D341Med (cell line): ENCODE measurements at regions not wholly inside any gene's neighbourhood (a gene's known extent, or its start where the extent isn't known, plus 50 kb on each side); places are given as distances from the start of the nearest gene placed in this dataset.

Source experiments
- DNase-seq: peaks from one replicate; pipeline ENCODE4 v3.0.0; 2012; ENCODE audit warnings: low spot score

DNA sequence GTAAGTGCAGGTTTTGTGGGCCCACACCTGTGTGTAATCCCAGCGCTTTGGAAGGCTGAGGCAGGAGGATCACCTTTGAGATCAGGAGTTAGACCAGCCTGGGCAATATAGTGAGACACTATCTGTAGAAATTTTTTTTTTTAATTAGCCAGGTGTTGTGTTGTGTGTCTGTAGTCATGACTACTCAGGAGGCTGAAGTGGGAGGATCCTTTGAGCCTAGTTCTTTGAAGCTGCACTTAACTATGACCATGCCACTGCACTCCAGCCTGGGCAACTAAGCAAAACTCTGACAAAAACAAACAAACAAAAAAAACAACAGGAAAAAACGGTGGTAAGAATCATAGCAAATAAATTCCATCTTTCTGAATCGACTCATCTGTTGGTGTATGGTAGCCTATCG is 268.6 kb upstream of the PDGFD start:
- DNase-seq = no peak

DNA sequence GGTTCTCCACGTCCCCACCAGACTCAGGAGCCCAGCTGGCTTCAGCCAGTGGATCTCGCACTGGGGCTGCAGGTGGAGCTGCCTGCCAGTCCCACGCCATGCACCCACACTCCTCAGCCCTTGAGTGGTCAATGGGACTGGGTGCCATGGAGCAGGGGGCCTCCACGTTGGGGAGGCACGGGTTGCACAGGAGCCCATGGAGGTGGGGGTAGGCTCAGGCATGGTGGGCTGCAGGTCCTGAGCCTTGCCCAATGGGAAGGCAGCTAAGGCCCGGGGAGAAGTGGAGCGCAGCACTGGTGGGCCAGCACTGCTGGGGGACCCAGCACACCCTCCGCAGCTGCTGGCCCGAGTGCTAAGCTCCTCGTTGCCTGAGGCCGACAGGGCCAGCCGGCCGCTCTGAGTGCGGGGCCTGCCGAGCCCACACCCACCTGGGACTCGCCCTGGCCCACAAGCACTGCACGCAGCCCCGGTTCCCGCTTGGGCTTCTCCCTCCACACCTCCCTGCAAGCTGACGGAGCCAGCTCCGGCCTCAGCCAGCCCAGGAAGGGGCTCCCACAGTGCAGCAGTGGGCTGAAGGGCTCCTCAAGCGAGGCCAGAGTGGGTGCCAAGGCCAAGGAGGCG is 258.5 kb upstream of the PDGFD start:
- no peak for DNase-seq

DNA sequence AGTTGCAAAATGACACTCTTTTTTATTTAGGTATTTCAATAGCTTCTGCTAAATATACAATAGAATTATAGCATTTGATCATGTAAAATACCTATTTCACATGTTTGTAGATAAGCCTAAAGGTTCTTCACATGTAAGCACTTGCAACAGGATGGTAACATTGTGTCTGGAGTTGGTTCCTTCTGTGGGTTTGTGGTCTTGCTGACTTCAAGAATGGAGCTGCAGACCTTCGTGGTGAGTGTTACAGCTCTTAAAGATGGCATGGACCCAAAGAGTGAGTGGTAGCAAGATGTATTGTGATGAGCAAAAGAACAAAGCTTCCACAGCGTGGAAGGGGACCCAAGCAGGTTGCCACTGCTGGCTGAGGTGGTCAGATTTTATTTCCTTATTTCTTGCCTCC is 246.4 kb upstream of the PDGFD start:
- DNase-seq = no peak

DNA sequence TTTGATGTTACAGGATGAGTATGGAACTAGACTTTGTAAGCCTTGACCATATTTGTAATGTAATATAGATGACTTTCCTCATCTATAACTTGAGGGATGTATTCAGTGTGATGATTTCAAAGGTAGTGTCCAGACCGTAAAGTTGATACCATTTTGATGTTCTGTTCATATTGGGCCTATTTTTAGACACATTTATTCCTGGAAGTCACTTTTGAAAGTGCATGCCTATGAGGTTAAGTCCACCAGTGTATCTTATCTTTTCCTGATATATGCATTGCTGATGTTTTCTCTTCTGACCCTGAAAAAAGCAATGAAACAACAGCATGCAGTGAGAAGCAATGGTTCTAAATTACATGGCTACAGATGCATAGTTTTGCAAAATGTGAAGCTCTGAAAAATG is 244.7 kb upstream of the PDGFD start:
- DNase-seq = no peak

DNA sequence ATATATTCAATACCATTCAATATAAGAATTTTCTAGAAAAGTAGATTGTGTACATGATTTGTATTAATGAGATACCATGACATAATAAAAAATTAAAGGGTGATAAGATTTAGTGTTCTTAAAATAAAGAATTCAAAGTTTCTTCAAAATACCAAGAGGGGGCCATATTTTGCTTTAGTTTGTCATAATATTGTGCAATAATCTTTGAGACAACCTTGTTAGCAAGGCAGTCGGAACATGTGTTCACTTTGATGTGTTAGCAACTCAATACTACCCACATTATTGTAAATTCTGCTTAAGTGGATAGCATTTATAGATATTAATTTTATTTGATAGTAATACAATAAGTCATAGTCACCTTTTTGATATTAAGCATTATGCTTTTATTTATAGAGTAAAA is 241.3 kb upstream of the PDGFD start:
- no peak for DNase-seq

DNA sequence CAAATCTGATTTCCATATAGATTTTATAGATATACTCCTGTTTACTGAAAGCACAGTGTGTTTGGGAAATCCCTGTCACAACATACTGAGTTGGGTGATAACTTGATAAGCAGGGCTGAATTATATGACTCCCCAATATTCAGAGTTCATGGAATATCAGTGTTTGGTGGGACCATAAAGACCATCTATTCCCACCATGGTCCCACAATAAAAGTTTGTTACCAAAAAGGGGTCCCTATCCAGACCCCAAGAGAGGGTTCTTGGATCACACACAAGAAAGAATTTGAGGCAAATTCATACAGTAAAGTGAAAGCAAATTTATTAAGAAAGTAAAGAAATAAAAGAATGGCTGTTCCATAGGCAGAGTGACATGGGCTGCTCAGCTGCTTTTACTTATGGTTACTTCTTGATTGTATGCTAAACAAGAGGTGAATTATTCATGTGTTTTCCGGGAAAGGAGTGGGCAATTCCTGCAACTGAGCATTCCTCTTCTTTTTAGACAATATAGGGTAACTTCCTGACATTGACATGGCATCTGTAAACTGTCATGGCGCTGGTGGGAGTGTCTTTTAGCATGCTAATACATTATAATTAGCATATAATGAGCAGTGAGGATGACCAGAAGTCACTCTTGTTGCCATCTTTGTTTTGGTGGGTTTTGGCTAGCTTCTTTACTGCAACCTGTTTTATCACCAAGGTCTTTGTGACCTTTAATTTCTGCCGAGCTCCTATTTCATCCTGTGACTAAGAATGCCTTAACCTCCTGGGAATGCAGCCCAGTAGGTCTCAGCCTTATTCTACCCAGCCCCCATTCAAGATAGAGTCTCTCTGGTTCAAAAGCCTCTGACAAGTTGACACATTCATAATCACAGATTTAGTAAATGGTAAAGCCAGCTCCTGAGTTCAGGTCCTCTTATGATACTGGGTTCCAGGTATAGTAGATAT is 240.6 kb upstream of the PDGFD start:
- no peak for DNase-seq

DNA sequence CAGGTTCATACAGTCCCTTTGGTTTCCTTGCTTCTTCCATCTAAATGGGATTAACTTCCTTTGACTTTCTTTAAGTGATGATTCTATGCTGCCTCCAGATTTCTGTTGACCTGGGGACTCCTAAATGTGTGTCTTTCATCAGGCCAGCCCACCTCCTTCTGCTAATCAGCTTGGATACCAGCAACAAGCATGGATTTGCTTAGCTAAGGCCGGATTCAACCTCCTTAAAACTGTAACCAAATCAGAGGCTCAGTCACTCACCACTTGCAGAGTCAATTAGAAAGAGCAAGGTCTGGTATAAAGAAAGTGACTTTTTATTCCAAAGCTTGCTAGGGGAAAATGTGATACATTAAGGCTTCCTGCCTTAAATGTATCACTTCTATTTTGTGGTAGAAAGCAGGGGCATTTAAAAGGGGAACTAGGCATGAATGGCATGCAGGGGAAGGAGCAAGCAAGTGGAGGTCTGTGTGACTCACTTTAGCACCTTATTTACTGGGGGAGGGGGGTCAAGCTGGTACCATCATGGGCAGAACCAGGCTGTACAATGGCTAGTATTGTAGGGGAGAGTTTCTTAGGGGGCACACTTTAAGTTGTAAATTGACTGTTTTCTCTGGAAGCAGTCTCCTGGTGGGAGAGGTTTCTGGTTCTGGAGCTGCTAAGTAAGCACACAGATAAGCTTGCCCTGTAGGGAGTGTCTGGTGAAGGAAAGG is 239.0 kb upstream of the PDGFD start:
- DNase-seq = no peak

DNA sequence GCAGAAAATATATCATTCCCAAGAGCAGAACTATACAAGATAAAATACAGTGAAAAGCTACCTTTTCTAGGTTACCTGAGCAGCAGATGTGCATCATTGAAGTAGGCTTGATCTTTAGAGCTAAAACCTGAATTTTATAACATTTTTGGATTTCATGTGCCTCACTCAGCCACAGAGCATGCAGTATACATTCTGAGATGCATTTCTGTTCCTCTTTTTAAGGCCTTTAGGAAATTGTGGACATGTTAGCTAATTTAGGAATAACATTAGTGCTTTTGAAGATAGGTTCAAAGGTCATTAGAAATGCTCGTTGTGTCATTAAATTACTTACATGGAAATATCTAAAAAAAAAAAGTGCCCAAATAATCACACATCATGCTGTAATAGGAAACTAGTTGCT is 230.6 kb upstream of the PDGFD start:
- no peak for DNase-seq

DNA sequence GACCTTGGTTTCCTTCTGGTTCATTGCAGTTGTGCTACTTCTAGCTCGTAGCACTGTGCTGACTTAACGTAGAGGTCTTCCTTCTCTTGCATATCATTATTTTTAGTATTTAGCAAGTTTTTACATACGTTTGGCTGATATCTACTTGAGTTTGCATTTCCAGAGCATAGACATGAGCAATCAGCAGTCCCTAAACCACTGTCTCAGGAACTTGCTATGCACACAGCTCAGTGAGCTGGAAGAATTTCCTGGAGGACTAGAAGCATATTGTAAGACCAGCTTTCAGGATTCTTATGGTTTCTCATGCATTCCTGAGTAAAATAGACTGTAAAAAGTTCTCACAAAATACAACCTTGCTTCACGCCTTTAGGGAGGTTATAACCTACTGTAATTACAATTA is 226.7 kb upstream of the PDGFD start:
- no peak for DNase-seq

DNA sequence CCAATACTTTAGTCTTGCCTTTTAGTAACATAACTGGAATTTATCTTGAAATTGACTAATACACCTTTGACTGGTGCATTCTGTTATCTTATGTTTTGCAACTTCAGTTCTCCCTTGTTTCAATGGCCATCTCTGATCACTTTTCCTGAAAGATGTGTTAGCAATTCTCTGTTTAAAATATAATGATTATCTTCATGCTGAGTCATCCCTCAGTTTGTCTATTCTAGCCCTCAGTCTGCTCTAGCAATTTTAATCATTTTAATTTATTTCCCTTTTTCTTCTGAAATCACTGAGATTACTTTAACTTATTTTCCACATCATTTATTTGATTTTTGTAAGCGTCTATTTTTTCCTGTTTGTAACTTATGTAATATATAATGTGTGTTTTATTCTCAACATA is 221.9 kb upstream of the PDGFD start:
- DNase-seq = no peak

DNA sequence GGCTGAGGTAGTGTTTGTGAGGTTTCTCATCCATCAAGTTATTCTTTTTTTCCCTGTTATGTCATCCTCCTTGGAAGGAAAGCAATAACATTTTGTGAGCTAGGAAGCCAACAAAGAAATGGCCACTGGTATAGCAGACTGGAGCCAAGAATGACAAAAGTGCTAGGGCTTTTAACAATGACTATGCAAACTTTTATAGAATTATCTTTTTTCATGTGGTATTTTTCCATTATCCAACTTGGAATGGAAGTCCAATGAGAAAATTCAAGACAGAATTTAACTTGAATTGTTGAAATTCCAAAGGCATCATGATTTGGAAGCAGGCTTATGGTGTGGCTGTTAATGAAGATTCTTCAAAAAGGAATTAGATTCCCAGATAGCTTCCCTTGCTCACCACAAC is 216.4 kb upstream of the PDGFD start:
- DNase-seq = no peak

DNA sequence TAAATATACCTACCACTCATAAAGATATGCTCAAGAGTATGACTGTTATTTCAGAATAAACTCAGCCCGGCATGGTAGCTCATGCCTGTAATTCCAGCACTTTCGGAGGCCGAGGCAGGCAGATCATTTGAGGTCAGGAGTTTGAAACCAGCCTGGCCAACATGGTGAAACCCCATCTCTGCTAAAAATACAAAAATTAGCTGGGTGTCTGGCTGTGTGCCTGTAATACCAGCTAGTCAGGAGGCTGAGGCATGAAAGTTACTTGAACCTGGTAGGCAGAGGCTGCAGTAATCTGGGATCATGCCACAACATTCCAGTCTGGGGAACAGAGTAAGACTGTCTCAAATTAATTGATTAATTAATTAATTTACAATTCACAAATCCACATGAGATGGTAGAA is 208.2 kb upstream of the PDGFD start:
- DNase-seq = no peak

DNA sequence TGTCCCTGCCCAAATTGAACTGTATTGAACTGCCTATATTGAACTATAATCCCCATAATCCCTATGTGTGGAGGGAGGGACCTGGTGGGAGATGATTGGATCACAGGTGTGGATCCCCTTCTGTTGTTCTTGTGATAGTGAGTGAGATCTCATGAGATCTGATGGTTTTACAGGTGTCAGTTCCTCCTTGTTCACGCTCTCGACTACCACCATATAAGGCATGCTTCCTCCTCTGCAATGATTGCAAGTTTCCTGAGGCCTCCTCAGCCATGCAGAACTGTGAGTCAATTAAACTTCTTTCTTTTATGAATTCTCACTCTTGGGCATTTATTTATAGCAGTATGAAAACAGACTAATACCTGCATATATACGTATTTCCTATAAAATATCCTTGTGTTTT is 206.5 kb upstream of the PDGFD start:
- DNase-seq = no peak

DNA sequence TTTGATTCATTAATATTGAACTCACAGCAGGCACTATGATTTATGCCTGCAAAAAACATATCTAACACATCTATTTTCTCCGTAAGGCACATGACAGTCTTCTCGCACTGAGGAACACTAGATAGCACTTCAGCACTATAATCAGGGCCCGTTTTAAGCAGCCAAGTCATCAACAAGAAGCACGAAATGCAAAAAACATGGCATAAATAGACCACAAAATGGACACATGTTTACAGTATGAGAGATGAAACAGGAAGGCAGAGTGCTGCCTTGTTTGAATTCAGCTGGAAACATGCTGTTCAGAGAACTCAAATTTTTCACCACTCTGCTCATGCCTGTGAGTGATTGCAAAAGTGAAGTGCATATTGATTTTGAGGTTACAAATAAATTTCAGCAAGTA is 205.8 kb upstream of the PDGFD start:
- no peak for DNase-seq

DNA sequence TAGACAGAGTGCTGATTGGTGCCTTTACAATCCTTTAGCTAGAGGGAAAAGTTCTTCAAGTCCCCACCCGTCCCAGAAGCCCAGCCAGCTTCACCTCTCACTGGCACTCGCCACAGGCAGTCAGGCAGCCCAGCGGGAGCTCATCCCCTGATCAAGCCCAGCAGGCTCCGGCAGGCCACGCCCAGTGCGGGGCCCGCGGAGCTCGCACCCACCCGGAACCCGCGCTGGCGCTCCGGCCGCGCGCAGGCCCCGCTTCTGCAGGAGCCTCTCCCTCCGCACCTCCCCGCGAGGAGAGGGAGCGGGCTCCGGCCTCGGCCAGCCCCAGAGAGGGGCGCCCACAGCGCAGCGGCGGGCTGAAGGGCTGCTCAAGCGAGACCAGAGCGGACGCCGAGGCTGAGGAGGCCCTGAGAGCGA is 202.4 kb upstream of the PDGFD start:
- DNase-seq = no peak

DNA sequence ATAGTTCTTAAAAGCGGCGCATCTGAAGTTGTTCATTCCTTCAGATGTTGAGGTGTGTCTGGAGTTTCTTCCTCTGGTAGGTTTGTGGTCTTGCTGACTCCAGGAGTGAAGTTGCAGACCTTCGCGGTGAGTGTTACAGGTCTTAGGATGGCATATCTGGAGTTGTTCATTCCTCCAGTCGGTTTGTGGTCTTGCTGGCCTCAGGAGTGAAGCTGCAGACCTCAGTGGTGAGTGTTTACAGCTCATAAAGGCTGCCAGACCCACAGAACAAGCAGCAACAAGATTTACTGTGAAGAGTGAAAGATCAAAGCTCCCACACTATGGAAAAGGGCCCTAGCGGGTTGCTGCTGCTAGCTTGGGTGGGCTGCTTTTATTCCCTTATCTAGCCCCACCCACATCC is 201.7 kb upstream of the PDGFD start:
- no peak for DNase-seq

DNA sequence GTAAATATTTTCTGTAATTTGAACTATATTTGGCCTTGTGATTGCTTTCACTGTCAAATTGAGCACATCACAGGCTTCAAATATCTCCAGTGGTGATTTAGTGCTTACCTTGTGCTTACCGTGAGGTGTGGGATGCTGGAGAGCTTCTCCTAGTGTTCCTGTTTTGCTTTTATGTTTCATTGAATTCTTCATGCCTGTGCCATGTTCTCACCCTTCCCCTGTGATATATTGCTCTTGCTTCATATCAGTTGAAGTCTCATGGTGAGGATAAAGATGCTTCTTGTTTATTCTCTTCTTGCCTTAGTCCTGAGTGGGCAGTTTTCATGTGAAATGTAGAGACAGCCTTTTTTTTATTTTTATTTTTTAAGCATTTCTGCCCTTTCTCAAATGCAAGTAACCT is 198.0 kb upstream of the PDGFD start:
- no peak for DNase-seq

DNA sequence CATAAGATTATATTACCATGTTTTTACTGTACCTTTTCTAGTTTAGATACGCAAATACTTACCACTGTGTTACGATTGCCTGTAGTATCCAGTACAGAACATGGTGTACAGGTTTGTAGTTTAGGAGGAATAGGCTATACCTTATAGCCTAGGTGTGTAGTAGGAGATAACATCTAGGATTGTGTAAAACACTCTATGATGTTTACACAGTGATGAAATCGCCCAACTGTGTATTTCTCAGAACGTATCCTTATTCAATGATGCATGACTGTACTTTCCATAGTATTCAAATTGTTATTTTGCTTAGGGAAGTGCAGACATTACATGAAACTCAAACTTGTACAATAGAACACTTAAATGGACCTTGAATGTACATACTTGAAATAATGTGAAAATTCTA is 188.1 kb upstream of the PDGFD start:
- no peak for DNase-seq

DNA sequence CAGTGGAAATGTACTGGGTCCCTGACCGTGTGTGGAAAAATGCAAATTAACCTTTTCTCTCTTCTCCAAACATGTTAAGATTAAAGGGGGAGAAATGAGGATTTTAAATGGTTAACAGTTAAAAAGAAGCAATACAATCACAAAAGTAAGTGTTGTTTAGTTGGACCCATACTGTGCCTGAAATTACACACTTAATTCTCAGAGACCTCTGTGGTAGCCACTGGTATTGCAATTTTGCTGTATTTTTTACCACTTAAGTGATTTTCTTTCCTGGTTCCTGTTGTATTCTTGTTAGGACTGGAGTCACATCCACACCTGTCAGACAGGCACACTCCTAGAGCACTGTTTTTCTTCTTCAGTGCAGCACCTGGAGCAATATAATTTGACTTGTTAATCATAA is 179.6 kb upstream of the PDGFD start:
- DNase-seq = no peak

DNA sequence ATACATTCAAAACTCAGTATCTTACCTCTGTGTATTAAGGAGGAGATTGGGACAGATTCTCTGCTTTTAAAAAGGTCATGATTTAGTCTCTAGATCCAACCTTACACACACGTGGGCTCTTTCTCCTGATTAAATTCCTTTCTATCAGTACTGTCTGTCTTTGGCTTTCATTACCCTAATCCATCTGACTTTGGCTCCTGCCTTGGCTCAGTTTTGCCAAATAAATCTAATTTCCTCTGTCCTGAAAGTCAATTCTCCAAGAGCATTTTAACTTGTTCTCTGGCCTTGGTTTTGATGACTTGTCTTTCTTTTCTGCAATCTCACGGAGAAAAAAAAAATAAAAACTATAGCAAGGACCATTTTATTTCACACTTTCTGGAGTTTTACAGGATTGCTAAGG is 176.6 kb upstream of the PDGFD start:
- DNase-seq = no peak

DNA sequence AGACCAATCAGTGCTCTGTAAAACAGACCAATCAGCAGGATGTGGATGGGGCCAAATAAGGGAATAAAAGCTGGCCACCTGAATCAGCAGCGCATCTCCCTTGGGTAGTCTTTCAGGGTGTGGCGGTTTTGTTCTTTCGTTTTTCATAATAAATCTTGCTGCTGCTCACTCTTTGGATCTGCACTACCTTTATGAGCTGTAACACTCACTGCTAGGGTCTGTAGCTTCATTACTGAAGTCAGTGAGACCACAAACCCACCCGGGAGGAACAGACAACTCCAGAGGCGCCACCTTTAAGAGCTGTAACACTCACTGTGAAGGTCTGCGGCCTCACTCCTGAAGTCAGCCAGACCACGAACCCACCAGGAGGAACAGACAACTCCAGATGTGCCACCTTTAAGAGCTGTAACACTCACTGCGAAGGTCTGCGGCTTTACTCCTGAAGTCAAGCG is 175.5 kb upstream of the PDGFD start:
- DNase-seq = no peak

DNA sequence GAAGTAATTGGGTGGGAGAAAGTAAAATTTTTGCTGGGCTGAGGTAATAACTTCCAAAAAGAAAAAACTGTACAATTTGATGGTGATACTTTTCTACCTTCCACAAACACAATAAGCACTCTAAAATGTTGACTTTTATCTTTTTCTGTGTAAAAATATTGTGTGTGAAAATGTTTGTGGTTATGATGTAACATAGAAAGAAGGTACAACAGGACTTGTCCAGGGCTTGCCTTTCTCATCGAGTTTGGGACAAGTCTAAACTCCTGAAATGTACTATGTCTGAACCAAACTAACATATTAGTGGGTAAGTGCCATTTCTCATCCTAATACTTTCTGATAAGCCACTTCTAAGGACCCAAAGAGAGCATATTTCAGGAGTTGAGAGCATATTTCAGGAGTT is 174.2 kb upstream of the PDGFD start:
- DNase-seq = no peak

DNA sequence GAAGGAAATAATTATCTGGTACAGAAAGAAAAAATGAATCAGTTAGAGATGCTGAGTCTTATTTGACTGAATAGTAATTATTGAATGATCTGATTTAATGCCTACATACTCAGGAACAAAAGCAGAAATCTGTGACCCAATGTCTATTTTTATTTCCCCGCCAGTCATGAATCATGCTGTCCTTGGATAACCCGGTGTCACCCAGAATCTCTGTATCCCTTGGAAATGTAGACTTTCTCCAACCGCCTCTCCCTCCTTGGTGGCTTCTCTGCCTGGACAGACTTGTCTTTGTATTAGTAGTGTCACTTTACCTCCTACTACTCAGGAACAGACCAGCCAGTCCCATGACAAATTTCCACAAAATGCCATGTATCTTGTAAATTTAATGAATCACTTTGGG is 173.3 kb upstream of the PDGFD start:
- no peak for DNase-seq
